B cell (primary cell): ENCODE measurements at regions not wholly inside any gene's neighbourhood (a gene's known extent, or its start where the extent isn't known, plus 50 kb on each side); places are given as distances from the start of the nearest gene placed in this dataset.

Source experiments
- EZH2 ChIP-seq: IDR thresholded peaks from 2 replicates; pipeline ENCODE4 v1.6.1; 2012; ENCODE audit warnings: borderline replicate concordance, low read depth, mild to moderate bottlenecking, moderate library complexity, low read length; ENCODE audit not compliant: insufficient read depth, poor library complexity, severe bottlenecking
- TF ChIP-seq, protein P1 (sequence below): fragments of 200-600 bp; IDR thresholded peaks from one replicate; pipeline ENCODE4 v1.8.0; 2022; ENCODE audit warnings: antibody characterized with exemption, mild to moderate bottlenecking

DNA sequence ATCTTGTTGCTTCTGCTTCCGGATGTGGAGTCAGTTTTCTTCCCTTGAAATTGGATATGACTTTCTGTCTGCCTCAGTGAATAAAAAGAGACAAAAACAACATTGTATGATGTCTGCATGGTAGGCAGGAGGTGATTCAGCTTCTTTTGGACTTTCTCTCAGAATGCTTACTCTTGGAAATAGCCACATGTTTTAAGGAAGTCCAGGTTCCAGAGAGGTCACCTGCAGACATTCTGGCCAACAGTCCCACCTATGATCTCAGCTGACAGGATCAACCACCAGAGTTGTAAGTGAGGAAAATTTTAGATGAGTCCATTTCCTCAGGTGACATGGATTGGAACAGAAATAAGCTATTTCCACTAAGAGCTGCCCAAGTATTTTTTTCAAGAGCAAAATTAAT is 508.7 kb upstream of the FAM98A start:
- TF ChIP-seq, protein P1, sequence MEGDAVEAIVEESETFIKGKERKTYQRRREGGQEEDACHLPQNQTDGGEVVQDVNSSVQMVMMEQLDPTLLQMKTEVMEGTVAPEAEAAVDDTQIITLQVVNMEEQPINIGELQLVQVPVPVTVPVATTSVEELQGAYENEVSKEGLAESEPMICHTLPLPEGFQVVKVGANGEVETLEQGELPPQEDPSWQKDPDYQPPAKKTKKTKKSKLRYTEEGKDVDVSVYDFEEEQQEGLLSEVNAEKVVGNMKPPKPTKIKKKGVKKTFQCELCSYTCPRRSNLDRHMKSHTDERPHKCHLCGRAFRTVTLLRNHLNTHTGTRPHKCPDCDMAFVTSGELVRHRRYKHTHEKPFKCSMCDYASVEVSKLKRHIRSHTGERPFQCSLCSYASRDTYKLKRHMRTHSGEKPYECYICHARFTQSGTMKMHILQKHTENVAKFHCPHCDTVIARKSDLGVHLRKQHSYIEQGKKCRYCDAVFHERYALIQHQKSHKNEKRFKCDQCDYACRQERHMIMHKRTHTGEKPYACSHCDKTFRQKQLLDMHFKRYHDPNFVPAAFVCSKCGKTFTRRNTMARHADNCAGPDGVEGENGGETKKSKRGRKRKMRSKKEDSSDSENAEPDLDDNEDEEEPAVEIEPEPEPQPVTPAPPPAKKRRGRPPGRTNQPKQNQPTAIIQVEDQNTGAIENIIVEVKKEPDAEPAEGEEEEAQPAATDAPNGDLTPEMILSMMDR = no peak
- no peak for TF ChIP-seq EZH2
